ENCODE measurements at regions not wholly inside any gene's neighbourhood (a gene's known extent, or its start where the extent isn't known, plus 50 kb on each side); places are given as distances from the start of the nearest gene placed in this dataset.

- Histone ChIP-seq H4K20me1 (ENCODE audit: insufficient read depth) (no peaks in the 10 kb centered on the region), H3K9me2 (ENCODE audit: insufficient read depth, low read length) (no peaks in the 10 kb centered on the region), H3K9me3 (ENCODE audit: low read length) (no peaks in the 10 kb centered on the region), H3K4me3 (ENCODE audit: low read length) (no peak overlapping the region), H3K36me3 (ENCODE audit: insufficient read depth, low read length) (no peaks in the 10 kb centered on the region), H3F3A (ENCODE audit: insufficient read depth, low read length, poor library complexity, severe bottlenecking) (no peaks in the 10 kb centered on the region), H3K27ac (ENCODE audit: low read length) (no peak overlapping the region), H3K79me2 (replicated peaks; ENCODE audit: insufficient read depth, low read length) (no peaks in the 10 kb centered on the region), H3K4me2 (ENCODE audit: low read length) (no peak overlapping the region), H3K9ac (ENCODE audit: low read length) (no peak overlapping the region), H2AFZ (ENCODE audit: low read depth, low read length) (no peak overlapping the region), H3K27me3 (ENCODE audit: insufficient read depth, low read depth, low read length) (no peaks in the 10 kb centered on the region)
- TF ChIP-seq, protein P1, sequence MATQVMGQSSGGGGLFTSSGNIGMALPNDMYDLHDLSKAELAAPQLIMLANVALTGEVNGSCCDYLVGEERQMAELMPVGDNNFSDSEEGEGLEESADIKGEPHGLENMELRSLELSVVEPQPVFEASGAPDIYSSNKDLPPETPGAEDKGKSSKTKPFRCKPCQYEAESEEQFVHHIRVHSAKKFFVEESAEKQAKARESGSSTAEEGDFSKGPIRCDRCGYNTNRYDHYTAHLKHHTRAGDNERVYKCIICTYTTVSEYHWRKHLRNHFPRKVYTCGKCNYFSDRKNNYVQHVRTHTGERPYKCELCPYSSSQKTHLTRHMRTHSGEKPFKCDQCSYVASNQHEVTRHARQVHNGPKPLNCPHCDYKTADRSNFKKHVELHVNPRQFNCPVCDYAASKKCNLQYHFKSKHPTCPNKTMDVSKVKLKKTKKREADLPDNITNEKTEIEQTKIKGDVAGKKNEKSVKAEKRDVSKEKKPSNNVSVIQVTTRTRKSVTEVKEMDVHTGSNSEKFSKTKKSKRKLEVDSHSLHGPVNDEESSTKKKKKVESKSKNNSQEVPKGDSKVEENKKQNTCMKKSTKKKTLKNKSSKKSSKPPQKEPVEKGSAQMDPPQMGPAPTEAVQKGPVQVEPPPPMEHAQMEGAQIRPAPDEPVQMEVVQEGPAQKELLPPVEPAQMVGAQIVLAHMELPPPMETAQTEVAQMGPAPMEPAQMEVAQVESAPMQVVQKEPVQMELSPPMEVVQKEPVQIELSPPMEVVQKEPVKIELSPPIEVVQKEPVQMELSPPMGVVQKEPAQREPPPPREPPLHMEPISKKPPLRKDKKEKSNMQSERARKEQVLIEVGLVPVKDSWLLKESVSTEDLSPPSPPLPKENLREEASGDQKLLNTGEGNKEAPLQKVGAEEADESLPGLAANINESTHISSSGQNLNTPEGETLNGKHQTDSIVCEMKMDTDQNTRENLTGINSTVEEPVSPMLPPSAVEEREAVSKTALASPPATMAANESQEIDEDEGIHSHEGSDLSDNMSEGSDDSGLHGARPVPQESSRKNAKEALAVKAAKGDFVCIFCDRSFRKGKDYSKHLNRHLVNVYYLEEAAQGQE (IDR thresholded peaks at IDR 0.05; ENCODE audit: borderline replicate concordance), result no peak
- no peak for TF ChIP-seq RAD21 (conservative IDR thresholded peaks at IDR 0.05)
- no peak for TF ChIP-seq POLR2AphosphoS5 (IDR thresholded peaks at IDR 0.05)
- no peak for TF ChIP-seq TAF1 (IDR thresholded peaks at IDR 0.05; ENCODE audit: low read depth)
- no peak for TF ChIP-seq EZH2 (IDR thresholded peaks at IDR 0.05; ENCODE audit: borderline replicate concordance, insufficient read depth, low read length, poor library complexity, severe bottlenecking)
- no peak for TF ChIP-seq SMC3 (conservative IDR thresholded peaks at IDR 0.05; ENCODE audit: poor library complexity)
- no peak for TF ChIP-seq MXI1 (conservative IDR thresholded peaks at IDR 0.05; ENCODE audit: poor library complexity, severe bottlenecking)
- TF ChIP-seq EP300 (conservative IDR thresholded peaks at IDR 0.05; ENCODE audit: poor library complexity, severe bottlenecking), result no peak
- no peak for TF ChIP-seq CTCF (IDR thresholded peaks at IDR 0.05; ENCODE audit: poor library complexity, severe bottlenecking)
Observed at GRCh38 chr3:105108823-105109222, 257.9 kb upstream of the ALCAM start.

- Histone ChIP-seq H3F3A (ENCODE audit: insufficient read depth, low read length, poor library complexity, severe bottlenecking) (no peaks in the 10 kb centered on the region), H3K36me3 (ENCODE audit: insufficient read depth, low read length) (no peaks in the 10 kb centered on the region), H3K9me3 (ENCODE audit: low read length) (no peaks in the 10 kb centered on the region), H3K4me3 (ENCODE audit: low read length) (no peak overlapping the region), H3K9ac (ENCODE audit: low read length) (no peak overlapping the region), H3K4me2 (ENCODE audit: low read length) (no peak overlapping the region), H3K9me2 (ENCODE audit: insufficient read depth, low read length) (no peaks in the 10 kb centered on the region), H3K27me3 (ENCODE audit: insufficient read depth, low read depth, low read length) (no peaks in the 10 kb centered on the region), H3K27ac (ENCODE audit: low read length) (no peak overlapping the region), H4K20me1 (ENCODE audit: insufficient read depth) (no peaks in the 10 kb centered on the region), H3K79me2 (replicated peaks; ENCODE audit: insufficient read depth, low read length) (no peaks in the 10 kb centered on the region), H2AFZ (ENCODE audit: low read depth, low read length) (no peak overlapping the region)
- TF ChIP-seq CTCF (IDR thresholded peaks at IDR 0.05; ENCODE audit: poor library complexity, severe bottlenecking), result no peak
- TF ChIP-seq TAF1 (IDR thresholded peaks at IDR 0.05; ENCODE audit: low read depth), result no peak
- no peak for TF ChIP-seq EZH2 (IDR thresholded peaks at IDR 0.05; ENCODE audit: borderline replicate concordance, insufficient read depth, low read length, poor library complexity, severe bottlenecking)
- no peak for TF ChIP-seq SMC3 (conservative IDR thresholded peaks at IDR 0.05; ENCODE audit: poor library complexity)
- no peak for TF ChIP-seq EP300 (conservative IDR thresholded peaks at IDR 0.05; ENCODE audit: poor library complexity, severe bottlenecking)
- TF ChIP-seq, protein P1 (IDR thresholded peaks at IDR 0.05; ENCODE audit: borderline replicate concordance), result no peak
- TF ChIP-seq POLR2AphosphoS5 (IDR thresholded peaks at IDR 0.05), result no peak
- TF ChIP-seq MXI1 (conservative IDR thresholded peaks at IDR 0.05; ENCODE audit: poor library complexity, severe bottlenecking), result no peak
- TF ChIP-seq RAD21 (conservative IDR thresholded peaks at IDR 0.05), result no peak
Observed at GRCh38 chr3:105118905-105119304, 247.8 kb upstream of the ALCAM start.
